HG03571 (cell line): ENCODE measurements at regions not wholly inside any gene's neighbourhood (a gene's known extent, or its start where the extent isn't known, plus 50 kb on each side); places are given as distances from the start of the nearest gene placed in this dataset.

Experiments used
- ATAC-seq: cut with Tn5 transposase; IDR thresholded peaks from one replicate; pipeline ENCODE4 v1.9.1; 2021; ENCODE audit not compliant: unreplicated experiment

DNA sequence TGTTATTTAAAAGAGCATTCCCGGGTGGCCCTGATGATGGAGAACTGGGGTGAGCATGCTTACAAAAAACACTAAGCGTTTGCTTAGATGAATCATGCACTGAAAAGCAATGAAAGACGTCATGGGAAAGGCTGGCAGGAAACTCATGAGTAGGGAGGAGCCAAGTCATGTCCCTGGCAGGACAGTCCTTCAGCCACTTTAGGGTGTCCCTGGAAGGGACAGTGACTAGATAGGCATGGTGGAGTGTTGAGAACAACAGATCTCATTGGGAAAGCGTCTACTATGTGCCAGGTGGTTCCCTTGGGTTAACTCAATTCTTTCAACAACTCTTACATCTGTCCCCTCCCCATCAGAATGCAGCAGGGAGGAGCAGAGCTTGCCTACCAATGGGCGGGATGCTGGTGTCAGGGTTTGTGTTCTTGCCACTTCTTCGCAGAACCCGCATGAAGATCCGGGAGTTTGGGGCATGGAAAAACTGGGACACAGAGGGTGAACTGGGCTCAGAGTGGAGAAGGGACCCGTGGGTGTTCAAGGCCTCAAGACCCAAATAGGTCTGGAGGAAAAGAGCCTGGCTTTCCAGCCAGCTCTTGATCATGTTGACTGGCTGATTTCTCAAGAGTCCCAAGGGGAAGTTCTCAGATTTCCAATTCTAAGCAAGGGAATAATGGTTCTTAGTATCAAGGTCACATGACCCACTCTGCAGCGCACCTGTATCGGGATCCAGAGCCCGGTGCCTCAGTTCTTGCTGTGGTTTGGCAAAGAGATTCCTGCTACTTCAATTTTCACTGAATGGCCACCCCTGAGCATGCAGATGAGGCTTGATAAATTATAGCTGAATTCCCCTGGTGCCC is 653.9 kb upstream of the TBX3 start:
- no peak for ATAC-seq

DNA sequence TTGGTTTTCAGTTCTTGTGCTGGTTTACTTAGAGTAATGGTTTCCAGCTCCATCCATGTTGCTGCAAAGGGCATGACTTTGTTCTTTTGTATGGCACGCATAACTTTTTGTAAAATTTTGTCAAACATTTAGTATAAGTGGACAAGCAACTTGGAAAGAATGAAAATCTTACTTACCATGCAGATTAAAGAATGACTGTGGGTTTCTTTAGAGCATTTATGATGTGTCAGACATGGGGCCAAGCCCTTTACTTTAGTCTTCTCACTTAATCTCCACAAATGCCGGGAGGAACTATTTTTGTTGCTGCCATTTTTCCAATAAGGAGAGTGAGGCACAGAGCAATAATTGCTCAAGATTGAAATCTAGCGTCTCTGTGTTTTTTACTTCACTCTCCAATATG is 652.5 kb upstream of the TBX3 start:
- ATAC-seq, result no peak

DNA sequence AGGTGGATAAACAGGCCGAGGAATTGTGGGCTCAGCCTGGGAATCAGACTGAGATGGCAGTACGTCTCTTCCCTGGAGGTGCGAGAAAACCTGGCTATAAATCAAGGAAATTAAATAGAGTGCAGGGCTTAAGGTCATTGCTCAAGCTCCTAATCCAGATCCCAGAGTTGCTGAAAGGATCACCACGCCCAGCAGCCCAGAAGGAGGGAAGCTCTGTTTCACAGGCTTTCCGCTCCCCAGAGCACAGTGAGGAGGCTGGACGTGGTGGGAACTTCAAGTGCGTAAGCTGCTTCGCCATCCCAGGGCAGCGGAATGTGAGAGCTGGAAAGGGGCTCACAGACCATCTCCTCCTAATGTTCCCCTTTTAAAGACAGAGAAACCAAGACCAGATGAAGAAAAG is 651.6 kb upstream of the TBX3 start:
- ATAC-seq, result no peak

DNA sequence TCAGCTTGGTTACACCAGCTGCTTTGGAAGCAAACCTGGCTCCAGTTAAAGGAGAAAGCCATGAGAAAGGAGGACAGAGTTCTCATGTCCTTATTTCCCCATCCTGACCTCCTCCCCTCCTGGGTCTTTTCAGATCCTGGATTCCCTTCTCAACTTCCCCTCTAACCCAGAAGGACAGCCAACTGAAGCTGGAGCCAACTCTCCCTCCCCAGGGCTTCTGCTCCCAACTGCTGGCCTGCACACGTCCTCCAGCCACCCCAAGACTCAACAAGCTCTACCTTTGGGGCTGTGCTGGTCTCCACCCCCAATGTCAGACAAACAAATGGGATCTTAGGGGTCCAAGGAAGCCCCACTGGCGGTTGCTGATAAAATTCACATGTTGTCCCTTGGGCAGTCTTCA is 651.1 kb upstream of the TBX3 start:
- no peak for ATAC-seq

DNA sequence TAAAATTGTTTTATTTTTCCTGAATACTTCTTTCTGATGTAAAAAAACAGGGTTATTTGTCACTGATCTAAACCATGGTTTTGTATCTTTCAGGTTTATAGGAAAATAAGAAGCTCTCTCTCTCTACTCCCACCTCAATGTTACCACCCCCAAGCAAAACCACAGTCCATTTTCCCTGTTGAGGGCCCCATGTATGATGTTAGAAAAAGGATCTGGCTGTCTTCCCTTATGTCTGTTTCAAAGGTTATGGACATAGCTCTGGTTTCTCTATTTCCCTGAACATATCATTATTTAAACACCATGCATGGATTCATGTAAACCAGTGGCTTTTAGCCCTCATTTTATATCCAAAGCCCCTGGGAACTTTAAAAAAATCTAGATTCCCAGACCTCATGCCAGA is 649.0 kb upstream of the TBX3 start:
- ATAC-seq, result no peak

DNA sequence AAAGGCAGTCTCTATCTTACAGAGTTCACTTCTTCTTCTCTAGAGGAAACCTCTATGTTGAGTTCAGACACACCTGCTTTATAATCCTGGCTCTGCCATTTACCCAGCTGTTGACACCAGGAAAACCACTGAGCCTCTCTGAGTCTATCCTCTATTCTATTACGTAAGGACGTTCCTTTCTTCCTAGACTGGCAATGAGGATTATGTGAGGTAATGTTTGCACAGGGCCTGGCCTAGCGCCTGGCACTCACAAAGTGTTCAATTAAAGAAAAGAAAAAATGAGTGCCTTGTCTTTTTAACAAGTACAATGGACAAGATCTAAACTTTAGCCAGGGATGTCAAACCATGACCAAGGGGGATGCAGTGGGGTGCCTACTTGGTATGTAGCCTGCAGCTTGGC is 641.9 kb upstream of the TBX3 start:
- no peak for ATAC-seq

DNA sequence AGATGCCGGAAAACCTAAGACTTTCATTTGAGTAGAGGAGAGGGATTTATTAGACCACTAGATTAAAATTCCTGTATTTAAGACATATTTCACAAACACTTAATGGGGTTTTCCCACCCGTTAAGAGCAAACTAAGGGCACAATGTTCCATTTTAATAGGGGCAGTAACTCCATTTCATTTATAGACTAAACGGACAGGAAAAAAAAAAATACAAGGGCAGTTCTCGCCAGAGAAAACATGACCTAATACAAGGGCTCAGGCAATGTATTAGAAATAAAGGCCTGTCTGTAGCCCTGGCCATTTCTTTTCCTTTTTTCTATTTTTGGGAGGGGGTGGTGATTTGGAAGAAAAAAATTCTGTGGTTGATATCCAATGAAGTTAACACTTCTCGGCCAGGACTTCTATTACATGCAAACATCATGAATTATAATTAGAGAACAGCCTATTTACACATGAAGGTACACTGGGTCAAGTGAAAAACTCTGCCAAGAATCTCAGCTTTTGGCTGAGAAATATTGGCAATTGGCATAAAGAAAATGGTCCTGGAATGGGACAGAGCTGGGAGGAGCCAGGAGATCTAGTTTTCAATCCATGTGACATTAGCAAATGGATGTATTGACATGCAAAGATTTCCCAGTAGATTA is 641.1 kb upstream of the TBX3 start:
- ATAC-seq, result no peak

DNA sequence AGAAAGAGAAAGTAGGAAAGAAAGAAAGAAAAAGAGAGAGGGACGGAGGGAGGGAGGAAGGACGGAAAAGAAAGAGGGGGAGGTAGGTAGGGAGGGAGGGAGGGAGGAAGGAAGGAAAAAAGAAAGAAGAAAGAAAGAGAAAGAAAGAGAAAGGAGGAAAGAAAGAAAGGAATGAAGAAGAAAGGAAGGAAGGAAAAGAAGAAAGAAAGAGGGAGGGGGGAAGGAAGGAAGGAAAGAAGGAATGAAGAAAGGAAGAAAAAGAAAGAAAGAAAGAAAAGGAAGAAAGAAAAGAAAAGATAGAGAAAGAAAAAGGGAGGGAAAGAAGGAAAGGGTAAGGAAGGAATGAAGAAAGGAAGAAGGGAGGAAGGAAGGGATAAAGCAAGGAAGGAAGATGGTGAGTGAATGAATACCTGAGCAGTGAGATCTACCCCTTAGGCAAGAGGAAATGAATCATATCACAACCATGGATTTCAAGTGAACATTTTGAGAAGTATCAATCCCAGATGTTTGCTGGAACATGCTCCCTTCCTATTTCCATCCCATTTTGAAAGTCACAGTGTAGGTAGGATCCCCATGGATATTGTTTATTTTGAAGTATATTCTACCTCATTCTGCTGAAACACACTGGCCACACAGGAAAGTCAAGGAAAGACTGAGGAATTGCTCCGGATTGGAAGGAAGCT is 639.4 kb upstream of the TBX3 start:
- ATAC-seq, result no peak

DNA sequence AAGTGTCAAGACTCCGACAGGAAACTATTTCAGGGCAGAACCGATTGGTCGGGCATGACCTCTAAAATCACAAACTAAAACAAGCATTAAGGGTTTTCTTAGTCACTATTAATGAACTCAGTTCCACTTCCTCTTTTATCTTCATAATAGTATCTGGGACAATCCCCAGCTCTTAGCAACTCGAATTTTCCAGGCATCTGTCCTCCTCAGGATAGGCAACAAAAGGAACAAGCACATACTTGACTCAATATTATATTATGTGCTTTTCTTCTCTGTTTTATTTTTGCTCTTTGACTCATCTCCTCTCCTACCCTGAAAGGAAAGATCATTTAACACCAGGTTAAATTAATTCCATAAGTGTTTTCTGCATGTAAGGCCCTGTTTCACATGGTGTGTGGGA is 638.3 kb upstream of the TBX3 start:
- peak; percentile 62 for ATAC-seq

DNA sequence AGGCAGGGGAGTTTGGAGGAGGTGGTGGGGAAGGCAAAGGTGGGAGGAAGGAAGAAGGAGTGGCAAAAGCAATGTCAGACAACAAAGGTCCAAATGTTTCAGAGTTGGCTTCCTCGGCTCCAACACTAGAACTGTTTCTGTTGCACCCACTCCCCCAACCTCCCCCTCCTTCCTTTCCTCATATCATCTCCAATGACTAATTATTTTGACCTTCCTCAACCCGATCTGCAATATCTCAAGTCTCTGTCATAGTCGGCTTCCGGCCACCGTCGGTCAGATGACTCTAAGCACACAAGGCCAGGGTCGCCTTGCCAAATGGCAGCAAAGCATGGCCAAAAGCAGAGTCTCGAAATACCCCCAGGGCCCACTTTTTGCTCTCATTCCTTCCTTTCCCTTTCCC is 637.0 kb upstream of the TBX3 start:
- ATAC-seq, result no peak

DNA sequence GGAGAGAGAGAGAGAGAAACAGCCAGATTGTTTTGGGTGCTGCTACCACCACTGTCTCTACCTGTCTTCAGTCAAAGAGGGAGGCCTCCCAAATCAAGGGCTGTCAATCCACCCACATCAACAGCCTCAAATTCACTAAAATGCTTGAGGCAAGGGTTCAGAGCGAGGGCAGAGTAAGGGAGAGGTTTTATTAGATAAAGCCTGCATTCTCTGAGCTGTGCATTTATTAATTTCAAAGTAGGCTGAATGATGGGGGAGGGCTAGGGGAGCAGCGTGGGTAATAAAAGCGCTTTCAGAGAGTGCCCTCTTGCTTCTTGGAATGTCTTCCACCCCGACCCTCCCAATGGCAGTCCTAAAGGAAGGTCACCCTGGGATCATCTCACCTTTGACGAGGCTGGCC is 636.5 kb upstream of the TBX3 start:
- no peak for ATAC-seq

DNA sequence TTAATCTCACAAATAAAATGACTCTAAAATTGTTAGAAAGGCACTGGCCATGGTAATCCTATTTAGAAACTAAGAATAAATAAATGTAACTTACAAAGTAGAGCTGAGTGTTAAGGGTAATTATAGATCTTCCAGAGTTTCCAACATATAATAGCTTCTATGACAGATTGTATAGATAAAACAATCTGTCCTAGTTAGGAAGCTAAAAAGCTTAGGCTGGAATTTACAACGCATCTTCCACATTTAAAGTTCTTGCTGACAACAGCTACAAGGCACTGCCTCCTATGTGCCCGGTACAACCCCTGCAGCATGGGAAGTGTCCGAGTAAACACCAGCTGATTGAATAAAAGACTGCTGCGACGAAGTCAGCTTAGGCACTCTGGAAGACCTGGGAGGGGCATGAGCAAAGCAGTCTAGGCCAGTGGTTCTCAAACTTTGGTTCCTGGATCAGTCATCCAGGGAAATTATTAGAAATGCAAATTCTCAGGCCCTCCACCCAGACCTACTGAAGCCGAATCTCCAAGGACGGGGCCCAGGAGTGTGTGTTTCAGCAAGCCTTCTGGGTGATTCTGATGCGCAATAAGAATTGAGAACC is 635.6 kb upstream of the TBX3 start:
- no peak for ATAC-seq

DNA sequence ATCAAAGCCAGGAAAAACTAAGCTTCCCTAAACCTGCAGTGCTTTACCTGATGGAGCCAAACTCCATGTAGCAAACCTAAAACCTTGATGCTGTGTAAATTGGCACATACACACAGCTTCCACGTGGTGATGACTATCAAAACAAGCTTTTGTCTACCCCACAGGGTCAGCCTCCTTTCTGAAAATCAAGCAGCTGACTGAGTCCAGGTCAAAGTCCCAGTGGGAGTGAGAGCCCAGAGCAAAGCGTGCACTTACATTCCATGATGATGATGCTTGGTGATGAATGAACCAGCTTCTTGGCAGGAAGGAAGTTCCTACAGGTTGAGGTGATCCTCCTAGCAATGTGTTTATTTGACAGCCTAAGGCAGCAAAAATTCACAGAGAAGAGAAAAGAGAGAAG is 630.0 kb upstream of the TBX3 start:
- ATAC-seq, result no peak

DNA sequence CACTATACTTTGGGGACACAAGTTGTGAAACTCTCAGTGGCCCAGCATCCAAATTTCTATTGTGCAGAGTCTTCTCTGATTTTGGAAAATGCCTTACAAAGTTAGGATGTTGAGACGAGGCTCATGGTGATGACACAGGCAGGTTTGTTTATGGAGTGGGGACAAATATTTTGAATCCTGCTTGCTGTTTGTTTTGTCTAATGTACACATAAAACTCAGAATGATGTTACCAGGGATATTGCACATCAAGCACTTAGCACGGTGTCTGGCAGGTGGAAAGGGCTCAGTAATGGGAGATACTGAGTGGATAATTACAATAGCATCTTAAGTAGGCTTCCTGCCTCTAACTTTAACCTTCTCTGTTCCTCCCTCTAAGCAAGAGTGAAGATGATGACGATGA is 628.9 kb upstream of the TBX3 start:
- ATAC-seq, result no peak

DNA sequence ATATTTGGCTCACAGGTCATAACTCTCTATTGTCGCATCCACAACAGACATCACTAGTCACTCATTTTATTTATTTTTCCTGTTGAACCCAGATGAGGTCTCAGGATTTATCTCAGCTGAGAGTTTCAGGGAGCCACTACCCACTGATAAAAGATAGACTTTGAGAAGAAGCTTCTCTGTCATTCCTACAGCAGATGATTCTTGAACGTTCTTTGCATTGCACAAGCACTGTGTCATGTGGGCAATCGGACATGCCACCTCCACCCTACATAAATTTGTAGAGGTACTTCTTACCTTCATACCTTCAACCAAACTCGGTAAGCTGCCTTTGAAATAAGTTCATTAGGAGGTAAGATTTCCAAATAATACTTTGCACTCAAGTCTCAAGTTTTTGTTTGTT is 627.9 kb upstream of the TBX3 start:
- ATAC-seq, result no peak

DNA sequence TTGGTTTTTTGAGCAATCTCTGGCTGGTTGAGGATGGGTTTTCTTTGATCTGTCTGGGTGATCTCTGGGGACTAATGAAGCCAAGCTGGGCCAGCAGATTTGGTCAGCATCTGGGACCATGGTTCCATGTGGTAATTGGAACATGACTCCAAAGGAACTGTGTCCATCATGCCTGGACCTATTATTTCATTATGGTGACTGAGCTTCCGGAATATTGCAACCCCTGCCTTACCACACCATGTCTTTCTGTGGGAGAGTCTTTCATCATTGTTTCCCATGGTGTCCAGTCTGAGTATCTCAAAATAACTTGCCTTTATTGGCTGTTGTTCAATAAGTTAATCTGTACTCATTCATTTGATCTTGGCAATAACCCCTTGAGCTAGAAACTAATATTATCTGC is 624.9 kb upstream of the TBX3 start:
- no peak for ATAC-seq

DNA sequence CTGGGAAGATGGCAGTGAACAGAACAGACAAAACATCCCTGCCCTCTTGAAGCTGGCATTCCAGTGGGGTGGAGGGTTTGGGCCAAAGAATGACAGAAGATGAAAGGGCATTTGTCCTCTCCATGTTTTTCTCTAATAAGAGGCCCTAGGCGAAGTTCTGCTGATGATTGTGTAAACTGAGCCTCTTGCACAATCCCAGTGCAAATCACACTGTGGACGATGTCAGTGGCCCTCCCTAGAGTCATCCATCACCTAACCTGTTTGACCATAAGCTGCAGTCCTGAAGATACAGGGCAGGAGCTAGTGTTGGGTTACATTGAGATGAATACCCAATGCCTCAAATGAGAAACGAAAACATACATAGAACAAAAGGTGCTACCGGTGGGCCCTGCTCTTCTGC is 622.4 kb upstream of the TBX3 start:
- ATAC-seq, result no peak

DNA sequence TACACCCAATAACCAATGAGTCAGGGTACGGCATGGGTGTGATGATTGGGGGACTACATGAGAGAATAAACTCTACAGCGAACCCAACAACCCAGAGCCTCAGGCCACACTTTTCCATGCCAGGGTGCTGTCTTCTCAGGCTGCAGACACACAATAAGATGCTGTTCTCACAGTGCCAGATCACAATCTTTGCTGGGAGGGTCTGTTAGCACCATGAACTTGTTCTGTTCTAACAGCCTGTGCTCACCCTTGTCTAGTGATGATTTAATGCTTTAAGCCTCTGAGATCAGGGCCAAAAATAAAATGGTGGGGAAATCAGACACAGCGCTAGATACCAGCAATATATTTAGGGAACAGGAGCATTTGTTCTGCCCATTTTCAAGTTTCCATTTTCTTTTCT is 621.9 kb upstream of the TBX3 start:
- ATAC-seq, result no peak

DNA sequence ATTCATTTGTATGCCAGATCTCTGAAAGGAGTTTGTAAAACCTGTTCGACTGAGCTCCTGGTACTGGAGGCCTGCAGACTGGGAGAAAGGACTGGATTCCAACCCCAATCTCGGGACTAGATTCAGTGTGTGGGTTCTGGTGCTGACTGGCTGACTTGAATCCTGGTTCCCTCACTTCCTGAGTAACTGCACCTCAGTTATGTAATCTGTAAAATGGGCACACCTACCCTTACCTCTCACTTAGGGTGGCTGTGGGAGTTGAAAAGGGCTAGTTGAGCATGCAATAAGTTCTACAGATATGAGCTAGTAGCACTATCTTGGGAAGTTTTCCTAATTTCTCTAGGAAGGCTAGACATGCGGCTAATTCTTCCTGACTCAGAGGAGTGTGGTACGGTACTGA is 621.3 kb upstream of the TBX3 start:
- no peak for ATAC-seq

DNA sequence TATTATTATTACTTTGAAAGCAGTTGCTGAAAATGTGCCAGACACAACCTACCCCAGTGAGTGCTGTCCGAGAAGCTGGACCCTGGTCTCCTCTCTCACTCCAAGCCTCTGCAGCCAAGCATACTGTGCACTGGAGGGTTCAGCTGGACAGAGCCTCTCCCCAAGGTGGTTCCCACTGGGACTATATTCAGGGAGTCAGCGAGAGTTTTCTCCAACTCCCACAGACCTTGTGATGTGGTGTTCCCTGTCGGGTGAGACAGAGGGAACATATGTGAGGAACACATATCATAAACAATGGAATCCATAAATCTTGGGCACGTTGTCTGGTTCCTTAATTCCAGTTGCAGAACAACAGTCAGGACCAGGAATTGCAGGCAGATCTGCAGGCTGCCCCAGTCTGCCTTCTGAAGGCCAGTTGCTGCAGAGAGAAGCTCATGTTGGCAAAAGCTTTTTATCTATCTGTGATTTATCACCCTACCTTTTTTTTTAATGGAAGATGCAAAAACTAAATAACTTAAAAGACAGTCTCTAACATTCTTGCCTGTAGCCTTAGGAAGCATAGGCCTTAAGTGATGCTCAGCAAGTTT is 619.8 kb upstream of the TBX3 start:
- no peak for ATAC-seq

DNA sequence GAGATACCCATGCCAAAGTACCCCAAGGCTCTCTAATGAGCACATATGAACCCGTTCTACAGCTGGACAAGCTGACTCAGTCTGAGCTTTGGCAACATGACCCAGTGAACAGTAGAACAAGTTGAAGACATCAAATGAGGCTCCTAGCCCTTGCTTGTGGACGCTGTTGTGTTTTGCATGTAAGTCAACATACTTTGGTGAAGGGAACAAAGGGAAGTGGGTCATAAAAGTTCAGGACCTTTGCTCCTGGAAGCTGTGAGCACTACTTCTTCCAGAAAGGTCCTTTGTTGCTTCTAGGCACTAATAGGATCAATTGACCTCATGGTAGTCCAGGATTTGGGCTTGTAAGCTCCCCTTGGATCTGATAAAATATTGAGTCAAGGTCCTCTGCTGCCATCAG is 613.5 kb upstream of the TBX3 start:
- ATAC-seq, result no peak
